ENCODE measurements at regions not wholly inside any gene's neighbourhood (a gene's known extent, or its start where the extent isn't known, plus 50 kb on each side); places are given as distances from the start of the nearest gene placed in this dataset.

DNA sequence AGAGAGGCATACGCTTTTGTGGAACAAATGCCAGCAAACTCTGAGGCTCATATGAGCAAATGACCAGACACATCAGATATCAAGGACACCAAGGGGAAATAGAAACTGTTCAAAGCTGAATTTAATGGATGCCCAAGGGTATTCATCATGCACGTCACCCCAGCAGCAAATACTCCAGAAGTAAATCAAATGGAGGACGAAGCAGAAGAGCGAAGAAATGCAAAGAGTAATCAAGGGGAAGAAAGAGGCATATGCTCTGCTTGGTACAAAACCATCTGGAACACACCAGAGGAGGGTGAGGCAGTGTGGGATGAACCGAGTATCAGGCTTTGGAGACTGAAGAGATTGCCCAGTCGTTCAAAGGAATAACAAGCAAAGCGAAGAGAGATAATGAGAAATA is 232.6 kb upstream of the EGLN3 start:
- Histone ChIP-seq H4K20me1 (ENCODE audit: insufficient read depth, low read length) (no peaks in the 10 kb centered on the region), H3K27me3 (ENCODE audit: control insufficient read depth in 1 of 2, insufficient read depth in 2 of 2, low read length in 2 of 2) (no peaks in the 10 kb centered on the region), H3K36me3 (replicated peaks in 1 of 2; ENCODE audit: control insufficient read depth in 1 of 2, insufficient read depth in 2 of 2, low read length in 2 of 2) (no peaks in the 10 kb centered on the region), H3K4me1 (ENCODE audit: insufficient read depth, low read length) (peaks cover 33% of the 10 kb centered on the region), H2AFZ (ENCODE audit: low read length) (no peak overlapping the region), H3K4me3 (replicated peaks in 1 of 3; ENCODE audit: insufficient read depth in 1 of 3, low read depth in 2 of 3, low read length in 3 of 3) (no peak overlapping the region), H3K4me2 (ENCODE audit: low read depth, low read length) (no peak overlapping the region), H3K9ac (ENCODE audit: insufficient read depth, low read depth, low read length) (no peak overlapping the region), H3K79me2 (ENCODE audit: insufficient read depth, low read length) (no peaks in the 10 kb centered on the region), H3K27ac (ENCODE audit: extremely low read length, insufficient read depth, low read length) (no peak overlapping the region), H3K9me3 (ENCODE audit: low read length) (no peaks in the 10 kb centered on the region)
- FAIRE-seq = no peak
- no peak for DNase-seq (ENCODE audit: low spot score)
- in situ Hi-C loops (cut with HindIII; ENCODE audit: extremely low pct_ligation_motif_present, low pct_unique_long_range_greater_than_20kb) (no loop called here), intact Hi-C loops (cut with micrococcal nuclease; ENCODE audit: unreplicated experiment) (no loop called here)
- ChIA-PET POLR2A (no interaction called here), CTCF (ENCODE audit: low intra/inter-chr PET ratio, low total read pairs) (no interaction called here)
- WGBS (ENCODE audit: low lambda C conversion rate) = 27% methylated on average over 7 of the region's 7 CpGs
- no TSS peak for BruUV-seq (replicated peaks)
- TF ChIP-seq, protein P1, sequence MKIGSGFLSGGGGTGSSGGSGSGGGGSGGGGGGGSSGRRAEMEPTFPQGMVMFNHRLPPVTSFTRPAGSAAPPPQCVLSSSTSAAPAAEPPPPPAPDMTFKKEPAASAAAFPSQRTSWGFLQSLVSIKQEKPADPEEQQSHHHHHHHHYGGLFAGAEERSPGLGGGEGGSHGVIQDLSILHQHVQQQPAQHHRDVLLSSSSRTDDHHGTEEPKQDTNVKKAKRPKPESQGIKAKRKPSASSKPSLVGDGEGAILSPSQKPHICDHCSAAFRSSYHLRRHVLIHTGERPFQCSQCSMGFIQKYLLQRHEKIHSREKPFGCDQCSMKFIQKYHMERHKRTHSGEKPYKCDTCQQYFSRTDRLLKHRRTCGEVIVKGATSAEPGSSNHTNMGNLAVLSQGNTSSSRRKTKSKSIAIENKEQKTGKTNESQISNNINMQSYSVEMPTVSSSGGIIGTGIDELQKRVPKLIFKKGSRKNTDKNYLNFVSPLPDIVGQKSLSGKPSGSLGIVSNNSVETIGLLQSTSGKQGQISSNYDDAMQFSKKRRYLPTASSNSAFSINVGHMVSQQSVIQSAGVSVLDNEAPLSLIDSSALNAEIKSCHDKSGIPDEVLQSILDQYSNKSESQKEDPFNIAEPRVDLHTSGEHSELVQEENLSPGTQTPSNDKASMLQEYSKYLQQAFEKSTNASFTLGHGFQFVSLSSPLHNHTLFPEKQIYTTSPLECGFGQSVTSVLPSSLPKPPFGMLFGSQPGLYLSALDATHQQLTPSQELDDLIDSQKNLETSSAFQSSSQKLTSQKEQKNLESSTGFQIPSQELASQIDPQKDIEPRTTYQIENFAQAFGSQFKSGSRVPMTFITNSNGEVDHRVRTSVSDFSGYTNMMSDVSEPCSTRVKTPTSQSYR (CRISPR knock-in tag; IDR thresholded peaks at IDR 0.05; ENCODE audit: borderline replicate concordance) = no peak
- TF ChIP-seq ZNF468 (CRISPR knock-in tag; IDR thresholded peaks at IDR 0.05) = no peak
- TF ChIP-seq SCMH1 (CRISPR knock-in tag; IDR thresholded peaks at IDR 0.05; ENCODE audit: borderline replicate concordance) = no peak
- TF ChIP-seq MXD4 (CRISPR knock-in tag; IDR thresholded peaks at IDR 0.05) = no peak
- no peak for TF ChIP-seq ZNF136 (CRISPR knock-in tag; IDR thresholded peaks at IDR 0.05; ENCODE audit: low read depth)
- TF ChIP-seq HDAC2 (CRISPR knock-in tag; IDR thresholded peaks at IDR 0.05) = no peak
- TF ChIP-seq MZF1 (CRISPR knock-in tag; IDR thresholded peaks at IDR 0.05; ENCODE audit: borderline replicate concordance) = no peak
- no peak for TF ChIP-seq ARID2 (CRISPR knock-in tag; IDR thresholded peaks at IDR 0.05; ENCODE audit: borderline replicate concordance)
- TF ChIP-seq, protein P2, sequence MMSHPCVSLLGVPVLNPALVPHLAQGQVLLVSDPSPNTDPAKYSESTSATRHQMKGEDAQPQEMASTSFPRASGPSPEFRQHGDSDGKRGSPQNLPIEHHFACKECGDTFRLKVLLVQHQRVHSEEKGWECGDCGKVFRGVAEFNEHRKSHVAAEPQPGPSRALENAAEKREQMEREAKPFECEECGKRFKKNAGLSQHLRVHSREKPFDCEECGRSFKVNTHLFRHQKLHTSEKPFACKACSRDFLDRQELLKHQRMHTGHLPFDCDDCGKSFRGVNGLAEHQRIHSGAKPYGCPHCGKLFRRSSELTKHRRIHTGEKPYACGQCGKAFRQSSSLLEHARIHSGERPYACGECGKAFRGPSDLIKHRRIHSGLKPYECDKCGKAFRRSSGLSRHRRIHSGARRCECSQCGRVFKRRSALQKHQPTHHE (CRISPR knock-in tag; IDR thresholded peaks at IDR 0.05; ENCODE audit: borderline replicate concordance) = no peak
- no peak for TF ChIP-seq TARDBP (CRISPR knock-in tag; IDR thresholded peaks at IDR 0.05)
- ATAC-seq = no peak

All from HepG2 (cell line).